ENCODE measurements at regions not wholly inside any gene's neighbourhood (a gene's known extent, or its start where the extent isn't known, plus 50 kb on each side); places are given as distances from the start of the nearest gene placed in this dataset.

DNA sequence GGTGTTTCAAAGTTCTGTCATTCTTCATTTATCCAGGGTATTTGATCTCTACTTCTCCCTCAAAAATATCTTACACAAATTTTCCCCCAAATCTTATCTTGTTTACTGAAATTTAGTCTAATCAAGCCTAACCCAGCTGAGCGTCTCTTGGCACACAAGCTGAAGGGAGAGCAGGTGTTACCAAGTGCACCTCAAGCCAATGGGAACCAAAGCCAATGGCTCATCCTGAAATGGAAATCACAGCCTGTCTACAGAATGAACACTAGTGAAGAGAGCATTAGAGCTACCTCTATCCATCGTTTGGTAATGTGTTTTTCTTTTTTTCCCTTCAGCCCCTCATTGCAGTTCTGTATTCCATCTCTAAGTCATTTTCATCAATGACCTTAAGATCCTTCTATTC lies 1350.8 kb downstream of the OLFM4 start:
- H3K9me1 ChIP-seq (replicated peaks; ENCODE audit: control insufficient read depth, extremely low read depth, insufficient read depth, low read length): no peaks in the 10 kb centered on the region
- H2AFZ ChIP-seq (ENCODE audit: low read depth, low read length): no peak overlapping the region
- ChIA-PET POLR2A (no interaction called here), CTCF (no interaction called here)
- dilution Hi-C loops (cut with MboI; ENCODE audit: extremely low pct_ligation_motif_present, low sequenced_read_pairs) (no loop called here), intact Hi-C loops (cut with micrococcal nuclease) (no loop called here)
- H3K79me2 ChIP-seq (ENCODE audit: control insufficient read depth, insufficient read depth, low read length): no peaks in the 10 kb centered on the region
- BruUV-seq (replicated peaks): no TSS peak
- no peaks in the 10 kb centered on the region for H3K4me1 ChIP-seq (ENCODE audit: control insufficient read depth, extremely low read depth, insufficient read depth, low read length)
- no peaks in the 10 kb centered on the region for H3K36me3 ChIP-seq (ENCODE audit: control insufficient read depth in 2 of 2, extremely low read depth in 1 of 2, insufficient read depth in 2 of 2, low read length in 2 of 2)
- FAIRE-seq (no peak), DNase-seq (ENCODE audit: low read depth, low spot score) (no peak)
- no peaks in the 10 kb centered on the region for H3K27me3 ChIP-seq (ENCODE audit: control insufficient read depth in 2 of 2, insufficient read depth in 2 of 2, low read length in 2 of 2)
- H3K9ac ChIP-seq (replicated peaks; ENCODE audit: extremely low read depth, insufficient read depth, low read length): no peak overlapping the region
- H4K20me1 ChIP-seq (replicated peaks; ENCODE audit: control insufficient read depth, extremely low read depth, insufficient read depth, low read length): no peaks in the 10 kb centered on the region
- H3K4me3 ChIP-seq (replicated peaks in 1 of 3; ENCODE audit: insufficient read depth in 1 of 3, low read depth in 1 of 3, low read length in 3 of 3): no peak overlapping the region
- H3K27ac ChIP-seq (ENCODE audit: insufficient read depth, low read depth, low read length): no peak overlapping the region
- H3K9me3 ChIP-seq (replicated peaks; ENCODE audit: control insufficient read depth, insufficient read depth, low read length): peaks cover 8% of the 10 kb centered on the region
- H3K4me2 ChIP-seq (ENCODE audit: insufficient read depth, low read length): no peak overlapping the region
- TF ChIP-seq FOS (IDR thresholded peaks at IDR 0.05; ENCODE audit: borderline replicate concordance, insufficient read depth, low read length) (no peak), POLR2AphosphoS5 (IDR thresholded peaks at IDR 0.05; ENCODE audit: insufficient read depth, low read depth, low read length) (no peak), EZH2 (IDR thresholded peaks at IDR 0.05; ENCODE audit: borderline replicate concordance, low read depth, low read length, severe bottlenecking) (no peak), POLR2A (IDR thresholded peaks at IDR 0.05; ENCODE audit: low read depth, low read length) (no peak), GATA2 (IDR thresholded peaks at IDR 0.05; ENCODE audit: insufficient read depth, insufficient read length, low read depth, low read length) (no peak), MYC (IDR thresholded peaks at IDR 0.05; ENCODE audit: low read depth, low read length) (no peak), JUN (IDR thresholded peaks at IDR 0.05; ENCODE audit: borderline replicate concordance, insufficient read depth, insufficient read length, low read depth) (no peak)
- TF ChIP-seq, protein P1, sequence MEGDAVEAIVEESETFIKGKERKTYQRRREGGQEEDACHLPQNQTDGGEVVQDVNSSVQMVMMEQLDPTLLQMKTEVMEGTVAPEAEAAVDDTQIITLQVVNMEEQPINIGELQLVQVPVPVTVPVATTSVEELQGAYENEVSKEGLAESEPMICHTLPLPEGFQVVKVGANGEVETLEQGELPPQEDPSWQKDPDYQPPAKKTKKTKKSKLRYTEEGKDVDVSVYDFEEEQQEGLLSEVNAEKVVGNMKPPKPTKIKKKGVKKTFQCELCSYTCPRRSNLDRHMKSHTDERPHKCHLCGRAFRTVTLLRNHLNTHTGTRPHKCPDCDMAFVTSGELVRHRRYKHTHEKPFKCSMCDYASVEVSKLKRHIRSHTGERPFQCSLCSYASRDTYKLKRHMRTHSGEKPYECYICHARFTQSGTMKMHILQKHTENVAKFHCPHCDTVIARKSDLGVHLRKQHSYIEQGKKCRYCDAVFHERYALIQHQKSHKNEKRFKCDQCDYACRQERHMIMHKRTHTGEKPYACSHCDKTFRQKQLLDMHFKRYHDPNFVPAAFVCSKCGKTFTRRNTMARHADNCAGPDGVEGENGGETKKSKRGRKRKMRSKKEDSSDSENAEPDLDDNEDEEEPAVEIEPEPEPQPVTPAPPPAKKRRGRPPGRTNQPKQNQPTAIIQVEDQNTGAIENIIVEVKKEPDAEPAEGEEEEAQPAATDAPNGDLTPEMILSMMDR (IDR thresholded peaks at IDR 0.05; ENCODE audit: extremely low read depth in 1 of 2, insufficient read depth in 1 of 2, low read depth in 1 of 2, low read length in 2 of 2): no peak
- TF ChIP-seq, protein P2, sequence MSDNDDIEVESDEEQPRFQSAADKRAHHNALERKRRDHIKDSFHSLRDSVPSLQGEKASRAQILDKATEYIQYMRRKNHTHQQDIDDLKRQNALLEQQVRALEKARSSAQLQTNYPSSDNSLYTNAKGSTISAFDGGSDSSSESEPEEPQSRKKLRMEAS (IDR thresholded peaks at IDR 0.05; ENCODE audit: insufficient read depth, insufficient read length): no peak
